Coronary artery (tissue), 2 donors: ENCODE measurements at regions not wholly inside any gene's neighbourhood (a gene's known extent, or its start where the extent isn't known, plus 50 kb on each side); places are given as distances from the start of the nearest gene placed in this dataset.

Source experiments
- DNase-seq: peaks from one replicate; pipeline ENCODE4 v3.0.0-alpha.2; 2017; ENCODE audit warnings: low spot score
- H3K27ac ChIP-seq, 2 donors: fragments of 200-600 bp; sonication (generic); one replicate each; pipeline ENCODE4 v1.5.1; 2016 to 2019
- H3K4me3 ChIP-seq: fragments of 200-600 bp; sonication (generic); 2 replicates; pipeline ENCODE4 v1.5.1; 2016; ENCODE audit warnings: mild to moderate bottlenecking, moderate library complexity
- CTCF ChIP-seq: fragments of 200-600 bp; sonication (generic); IDR thresholded peaks from one replicate; pipeline ENCODE4 v1.5.1; 2019; ENCODE audit warnings: antibody characterized with exemption

DNA sequence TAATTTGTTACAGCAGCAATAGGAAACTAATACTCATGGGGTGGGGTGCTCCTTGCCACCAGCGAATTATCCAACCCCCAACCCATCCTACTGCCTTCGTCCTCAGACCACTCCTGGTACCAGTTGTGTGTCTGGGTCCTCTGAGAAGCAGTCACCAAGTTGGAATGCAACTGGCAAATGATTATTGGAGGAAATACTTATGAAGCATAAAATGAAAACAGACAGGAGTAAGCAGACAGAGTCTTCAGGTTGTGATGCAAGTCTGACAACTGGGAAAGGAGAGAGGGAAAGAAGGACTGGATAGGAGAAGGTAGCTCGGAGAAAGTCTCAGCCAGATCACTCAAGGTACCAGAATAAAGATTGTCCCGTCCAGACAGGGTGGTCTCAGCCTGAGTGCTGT lies 181.1 kb upstream of the ARID2 start:
- no peak for DNase-seq
- no peak for TF ChIP-seq CTCF
- no peak overlapping the region for H3K4me3 ChIP-seq
- no peak overlapping the region for H3K27ac ChIP-seq

DNA sequence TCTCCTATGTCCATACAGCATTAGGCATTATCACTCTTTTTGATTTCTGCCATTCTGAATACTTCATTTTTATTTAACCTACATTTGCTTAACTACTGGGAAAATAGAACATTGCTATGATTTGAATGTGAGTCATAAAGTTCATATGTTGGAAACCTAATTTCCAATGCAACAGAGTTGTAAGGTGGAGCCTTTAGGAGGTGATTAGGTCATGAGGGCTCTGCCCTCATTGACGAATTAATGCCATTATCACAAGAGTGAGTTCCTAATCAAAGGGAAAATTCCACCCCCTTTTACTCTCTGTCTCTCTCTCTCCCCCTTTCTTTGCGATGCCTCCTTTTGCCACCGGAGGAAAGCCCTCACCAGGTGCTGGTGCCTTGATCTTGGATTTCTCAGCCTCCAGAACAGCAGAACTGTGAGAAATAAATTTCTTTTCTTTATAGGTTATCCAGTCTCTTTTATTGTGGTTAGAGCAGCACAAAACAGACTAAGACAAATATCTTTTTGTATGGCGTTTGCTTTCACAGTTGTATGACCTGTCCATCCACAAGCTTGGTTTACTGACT lies 180.1 kb upstream of the ARID2 start:
- TF ChIP-seq CTCF = no peak
- no peak overlapping the region for H3K27ac ChIP-seq
- DNase-seq = no peak
- no peak overlapping the region for H3K4me3 ChIP-seq

DNA sequence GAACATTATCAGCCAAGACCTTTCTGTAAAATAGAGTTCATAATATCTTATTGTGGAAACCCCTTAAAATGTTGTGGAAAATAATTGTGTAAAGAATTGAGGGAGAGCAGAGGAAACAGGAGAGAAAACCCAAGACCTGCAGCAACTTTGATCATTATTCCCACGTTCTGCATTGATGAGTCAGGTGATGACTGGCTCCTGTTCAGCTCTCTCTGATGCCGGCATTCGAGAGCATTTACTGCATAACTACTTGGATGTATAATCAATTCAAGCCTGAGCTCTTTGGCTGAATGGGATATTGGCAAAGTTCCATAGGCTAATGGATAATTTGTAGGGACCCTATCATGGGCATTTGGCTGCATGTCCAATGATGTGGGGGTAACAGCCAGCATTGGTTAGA lies 176.3 kb upstream of the ARID2 start:
- no peak for DNase-seq
- H3K27ac ChIP-seq = no peak overlapping the region
- no peak for TF ChIP-seq CTCF
- no peak overlapping the region for H3K4me3 ChIP-seq

DNA sequence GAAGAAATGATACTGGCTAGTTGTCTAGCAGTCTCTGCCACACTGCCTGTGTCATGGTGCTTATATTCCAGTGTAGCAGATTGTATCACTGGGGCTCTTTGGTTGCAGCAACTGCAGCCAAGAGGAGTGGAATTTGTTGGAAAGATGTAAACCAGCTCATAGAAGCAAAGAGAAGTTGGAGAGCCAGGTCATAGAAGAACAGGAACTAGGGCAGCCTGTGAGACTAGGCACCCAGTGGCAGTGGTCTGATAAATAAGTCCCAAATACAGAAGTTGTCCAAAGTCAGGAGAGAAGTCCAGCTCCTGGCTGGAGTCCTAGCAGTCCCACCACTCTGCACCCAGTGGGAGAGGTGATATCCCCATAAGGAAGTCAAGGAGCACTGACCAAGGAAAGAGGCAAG lies 172.5 kb upstream of the ARID2 start:
- DNase-seq = no peak
- TF ChIP-seq CTCF = no peak
- H3K27ac ChIP-seq = no peak overlapping the region
- H3K4me3 ChIP-seq = no peak overlapping the region

DNA sequence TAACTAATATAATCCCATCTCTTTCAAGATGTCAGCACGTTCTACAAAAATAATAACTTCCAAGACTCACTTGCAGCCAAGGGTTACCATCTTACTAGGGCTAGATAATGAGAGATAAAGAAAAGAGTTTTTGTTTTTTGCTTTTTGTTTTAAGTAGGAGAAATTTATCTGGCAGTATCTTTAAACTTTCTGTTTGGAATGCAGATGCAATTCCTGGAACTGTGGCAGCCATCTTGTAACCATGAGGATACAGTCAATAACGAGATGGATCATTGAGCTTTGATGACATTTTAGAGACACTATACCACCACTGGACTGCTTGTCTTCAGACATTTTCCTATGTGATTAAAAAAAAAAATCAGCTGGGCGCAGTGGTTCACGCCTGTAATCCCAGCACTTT lies 171.2 kb upstream of the ARID2 start:
- TF ChIP-seq CTCF = no peak

DNA sequence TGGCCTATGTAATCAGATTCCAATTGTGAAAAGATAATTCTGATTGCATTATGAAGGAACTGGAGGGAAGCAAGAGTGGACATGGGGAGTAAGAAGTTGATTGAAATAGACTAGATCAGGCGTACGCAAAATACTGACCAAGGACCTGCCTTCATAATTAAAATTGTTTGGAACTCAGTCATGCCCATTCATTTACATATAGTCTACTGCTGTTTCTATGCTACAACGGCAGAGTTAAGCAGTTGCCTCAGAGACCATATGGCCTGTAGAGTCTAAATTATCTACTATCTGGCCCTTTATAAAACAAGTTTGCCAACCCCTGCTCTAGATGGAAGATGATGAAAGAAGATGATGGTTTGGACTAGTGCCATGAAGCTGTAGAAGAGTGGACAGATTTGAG lies 170.0 kb upstream of the ARID2 start:
- H3K27ac ChIP-seq = no peak overlapping the region
- TF ChIP-seq CTCF = no peak
- no peak overlapping the region for H3K4me3 ChIP-seq
- no peak for DNase-seq

More for the DNA sequence above, 171.2 kb upstream of the ARID2 start:
- no peak for DNase-seq
- H3K4me3 ChIP-seq = no peak overlapping the region
- H3K27ac ChIP-seq = no peak overlapping the region

- Histone ChIP-seq H3K4me3 (no peak overlapping the region), H3K27ac (no peak overlapping the region)
- TF ChIP-seq CTCF = no peak
- DNase-seq = no peak
Measured at GRCh38 chr12:45560689-45561088, 168.8 kb upstream of the ARID2 start.
